ENCODE measurements at regions not wholly inside any gene's neighbourhood (a gene's known extent, or its start where the extent isn't known, plus 50 kb on each side); places are given as distances from the start of the nearest gene placed in this dataset.

- no peak for TF ChIP-seq HNRNPUL1 (IDR thresholded peaks at IDR 0.05; ENCODE audit: low read length)
- no peak for TF ChIP-seq POLR2AphosphoS5 (IDR thresholded peaks at IDR 0.05; ENCODE audit: control insufficient read depth, insufficient read depth, low read depth, low read length)
- no peak for TF ChIP-seq PRPF4 (IDR thresholded peaks at IDR 0.05; ENCODE audit: insufficient read depth, low read depth, low read length, poor library complexity, severe bottlenecking)
- TF ChIP-seq, protein P1, sequence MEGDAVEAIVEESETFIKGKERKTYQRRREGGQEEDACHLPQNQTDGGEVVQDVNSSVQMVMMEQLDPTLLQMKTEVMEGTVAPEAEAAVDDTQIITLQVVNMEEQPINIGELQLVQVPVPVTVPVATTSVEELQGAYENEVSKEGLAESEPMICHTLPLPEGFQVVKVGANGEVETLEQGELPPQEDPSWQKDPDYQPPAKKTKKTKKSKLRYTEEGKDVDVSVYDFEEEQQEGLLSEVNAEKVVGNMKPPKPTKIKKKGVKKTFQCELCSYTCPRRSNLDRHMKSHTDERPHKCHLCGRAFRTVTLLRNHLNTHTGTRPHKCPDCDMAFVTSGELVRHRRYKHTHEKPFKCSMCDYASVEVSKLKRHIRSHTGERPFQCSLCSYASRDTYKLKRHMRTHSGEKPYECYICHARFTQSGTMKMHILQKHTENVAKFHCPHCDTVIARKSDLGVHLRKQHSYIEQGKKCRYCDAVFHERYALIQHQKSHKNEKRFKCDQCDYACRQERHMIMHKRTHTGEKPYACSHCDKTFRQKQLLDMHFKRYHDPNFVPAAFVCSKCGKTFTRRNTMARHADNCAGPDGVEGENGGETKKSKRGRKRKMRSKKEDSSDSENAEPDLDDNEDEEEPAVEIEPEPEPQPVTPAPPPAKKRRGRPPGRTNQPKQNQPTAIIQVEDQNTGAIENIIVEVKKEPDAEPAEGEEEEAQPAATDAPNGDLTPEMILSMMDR (IDR thresholded peaks at IDR 0.05 in 2 of 3, conservative IDR thresholded peaks at IDR 0.05 in 1 of 3; ENCODE audit: insufficient read depth in 2 of 3, low read depth in 1 of 3, low read length in 3 of 3) = no peak
- no peak for TF ChIP-seq POLR2A (conservative IDR thresholded peaks at IDR 0.05)
- TF ChIP-seq YY1 (IDR thresholded peaks at IDR 0.05; ENCODE audit: borderline replicate concordance in 1 of 3, control insufficient read depth in 1 of 3, extremely low read depth in 1 of 3, insufficient read depth in 3 of 3, insufficient read length in 1 of 3, insufficient replicate concordance in 2 of 3, low read depth in 1 of 3, low read length in 2 of 3) = no peak
- TF ChIP-seq, protein P2, sequence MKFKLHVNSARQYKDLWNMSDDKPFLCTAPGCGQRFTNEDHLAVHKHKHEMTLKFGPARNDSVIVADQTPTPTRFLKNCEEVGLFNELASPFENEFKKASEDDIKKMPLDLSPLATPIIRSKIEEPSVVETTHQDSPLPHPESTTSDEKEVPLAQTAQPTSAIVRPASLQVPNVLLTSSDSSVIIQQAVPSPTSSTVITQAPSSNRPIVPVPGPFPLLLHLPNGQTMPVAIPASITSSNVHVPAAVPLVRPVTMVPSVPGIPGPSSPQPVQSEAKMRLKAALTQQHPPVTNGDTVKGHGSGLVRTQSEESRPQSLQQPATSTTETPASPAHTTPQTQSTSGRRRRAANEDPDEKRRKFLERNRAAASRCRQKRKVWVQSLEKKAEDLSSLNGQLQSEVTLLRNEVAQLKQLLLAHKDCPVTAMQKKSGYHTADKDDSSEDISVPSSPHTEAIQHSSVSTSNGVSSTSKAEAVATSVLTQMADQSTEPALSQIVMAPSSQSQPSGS (CRISPR knock-in tag; IDR thresholded peaks at IDR 0.05) = no peak
- no peak for TF ChIP-seq ATF3 (IDR thresholded peaks at IDR 0.05)
- no peak for TF ChIP-seq ATF3 (CRISPR knock-in tag; conservative IDR thresholded peaks at IDR 0.05)
- no peak for TF ChIP-seq CAMTA2 (CRISPR knock-in tag; conservative IDR thresholded peaks at IDR 0.05)
- TF ChIP-seq ZNF431 (CRISPR knock-in tag; IDR thresholded peaks at IDR 0.05) = no peak
- TF ChIP-seq ETV6 (IDR thresholded peaks at IDR 0.05; ENCODE audit: borderline replicate concordance in 1 of 2, low read depth in 2 of 2, low read length in 1 of 2) = no peak
- no peak for TF ChIP-seq ETV6 (CRISPR knock-in tag; IDR thresholded peaks at IDR 0.05; ENCODE audit: borderline replicate concordance)
- TF ChIP-seq STAT6 (CRISPR knock-in tag; IDR thresholded peaks at IDR 0.05) = no peak
- no peak for TF ChIP-seq ESRRA (IDR thresholded peaks at IDR 0.05; ENCODE audit: borderline replicate concordance, low read depth)
- no peak for TF ChIP-seq ZNF232 (CRISPR knock-in tag; IDR thresholded peaks at IDR 0.05)
Measured at GRCh38 chr3:137947117-137947516, 62.8 kb upstream of the CLDN18 start.
